Mucosa of descending colon (tissue), 3 donors: ENCODE measurements at regions not wholly inside any gene's neighbourhood (a gene's known extent, or its start where the extent isn't known, plus 50 kb on each side); places are given as distances from the start of the nearest gene placed in this dataset.

ENCODE experiments used
- ATAC-seq: fragments of 200-7000 bp; cut with Tn5 transposase; one replicate; pipeline ENCODE4 v1.9.1; 2020; ENCODE audit warnings: mild to moderate bottlenecking, moderate library complexity
- DNase-seq, 3 donors: peaks; one replicate each; pipeline ENCODE4 v3.0.0-alpha.2; 2020
- H3K36me3 ChIP-seq: fragments of 200-600 bp; one replicate; pipeline ENCODE4 v1.8.0; 2021; ENCODE audit warnings: low read depth, mild to moderate bottlenecking
- H3K4me1 ChIP-seq: fragments of 200-600 bp; one replicate; pipeline ENCODE4 v1.8.0; 2021; ENCODE audit warnings: low read depth, mild to moderate bottlenecking
- H3K4me3 ChIP-seq: fragments of 200-600 bp; one replicate; pipeline ENCODE4 v1.8.0; 2021; ENCODE audit warnings: mild to moderate bottlenecking
- H3K9me3 ChIP-seq: fragments of 200-600 bp; one replicate; pipeline ENCODE4 v1.8.0; 2021; ENCODE audit warnings: mild to moderate bottlenecking
- CTCF ChIP-seq: fragments of 200-600 bp; IDR thresholded peaks from one replicate; pipeline ENCODE4 v1.8.0; 2022; ENCODE audit warnings: antibody characterized with exemption, mild to moderate bottlenecking
- intact Hi-C, 2 donors: fragments of 100-400 bp; cut with DNase I in 1 of 2; cut with micrococcal nuclease in 1 of 2; formaldehyde crosslinking; loops; one replicate each; pipeline versions ENCODE4 v1.11.0 to v1.11.1; 2022; cut with DNase I, micrococcal nuclease
- donor health status: DM: no; HTN: no; CAD: no; lungs with moderate emphysema.
- donor health status: DM: no; HTN: no; CAD: no.
- donor health status: DM: no; HTN: yes; CAD: no.

GRCh38 chr3:10577486-10577885, 72.1 kb upstream of the ATP2B2 start:
- Histone ChIP-seq H3K9me3 (no peaks in the 10 kb centered on the region), H3K4me3 (no peak overlapping the region), H3K36me3 (no peaks in the 10 kb centered on the region), H3K4me1 (no peaks in the 10 kb centered on the region)
- intact Hi-C loops = no loop called here
- DNase-seq (no peak), ATAC-seq (no peak)
- no peak for TF ChIP-seq CTCF

GRCh38 chr3:10580426-10580825, 75.0 kb upstream of the ATP2B2 start:
- H3K36me3 ChIP-seq = no peaks in the 10 kb centered on the region
- no peak for TF ChIP-seq CTCF
- DNase-seq (no peak), ATAC-seq (no peak)
- intact Hi-C loops = no loop called here
- H3K4me1 ChIP-seq = no peaks in the 10 kb centered on the region
- H3K4me3 ChIP-seq = no peak overlapping the region
- no peaks in the 10 kb centered on the region for H3K9me3 ChIP-seq

GRCh38 chr3:10581251-10581650, 75.9 kb upstream of the ATP2B2 start:
- intact Hi-C loops = no loop called here
- DNase-seq = no peak

GRCh38 chr3:10581716-10582115, 76.3 kb upstream of the ATP2B2 start:
- no peak for TF ChIP-seq CTCF
- intact Hi-C loops = no loop called here
- H3K9me3 ChIP-seq = no peaks in the 10 kb centered on the region
- DNase-seq = no peak
- H3K4me3 ChIP-seq = no peak overlapping the region
- H3K36me3 ChIP-seq = no peaks in the 10 kb centered on the region
- ATAC-seq = no peak
- no peaks in the 10 kb centered on the region for H3K4me1 ChIP-seq

More at GRCh38 chr3:10581251-10581650, 75.9 kb upstream of the ATP2B2 start:
- no peak overlapping the region for H3K4me3 ChIP-seq
- no peaks in the 10 kb centered on the region for H3K36me3 ChIP-seq
- H3K9me3 ChIP-seq = no peaks in the 10 kb centered on the region
- no peaks in the 10 kb centered on the region for H3K4me1 ChIP-seq
- no peak for TF ChIP-seq CTCF
- ATAC-seq = no peak

GRCh38 chr3:10582733-10583132, 77.3 kb upstream of the ATP2B2 start:
- H3K4me3 ChIP-seq = no peak overlapping the region
- no peaks in the 10 kb centered on the region for H3K4me1 ChIP-seq
- intact Hi-C loops = no loop called here
- ATAC-seq = no peak
- no peaks in the 10 kb centered on the region for H3K36me3 ChIP-seq
- TF ChIP-seq CTCF = no peak
- no peak for DNase-seq
- H3K9me3 ChIP-seq = no peaks in the 10 kb centered on the region
